ENCODE measurements at regions not wholly inside any gene's neighbourhood (a gene's known extent, or its start where the extent isn't known, plus 50 kb on each side); places are given as distances from the start of the nearest gene placed in this dataset.

DNA sequence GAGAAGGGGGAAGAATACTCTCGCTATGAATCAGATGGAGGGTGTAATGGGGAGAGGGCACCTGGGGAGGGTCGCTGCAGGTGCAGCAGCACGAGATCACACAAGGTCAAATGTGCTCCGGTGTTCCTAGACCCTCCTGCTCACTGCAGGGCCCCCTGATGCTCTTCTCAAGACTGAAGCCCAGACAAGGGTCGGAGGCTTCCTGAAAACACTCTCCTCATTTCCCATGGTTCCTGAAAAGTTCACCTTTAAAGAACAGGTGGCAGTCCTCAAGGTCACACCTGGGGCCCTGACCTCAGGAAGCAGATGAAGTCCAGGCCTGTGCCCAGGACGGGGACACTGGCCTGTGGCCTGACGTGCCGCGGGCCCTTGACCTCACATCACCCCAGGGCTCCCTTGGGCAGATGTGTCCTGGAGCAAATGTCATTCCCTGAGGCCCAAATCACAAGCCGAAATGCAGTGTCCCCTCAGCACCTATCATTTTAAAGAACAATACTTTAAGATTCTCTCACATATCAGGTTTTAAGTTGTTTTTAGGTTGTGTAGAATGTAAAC lies 289.8 kb downstream of the GLRX3 start:
- H3K9me2 ChIP-seq (ENCODE audit: insufficient read depth), result no peaks in the 10 kb centered on the region
- no peaks in the 10 kb centered on the region for H3K4me1 Mint-ChIP-seq
- ATAC-seq (no peak), DNase-seq (ENCODE audit: low spot score) (no peak)
- TF ChIP-seq, protein P1, sequence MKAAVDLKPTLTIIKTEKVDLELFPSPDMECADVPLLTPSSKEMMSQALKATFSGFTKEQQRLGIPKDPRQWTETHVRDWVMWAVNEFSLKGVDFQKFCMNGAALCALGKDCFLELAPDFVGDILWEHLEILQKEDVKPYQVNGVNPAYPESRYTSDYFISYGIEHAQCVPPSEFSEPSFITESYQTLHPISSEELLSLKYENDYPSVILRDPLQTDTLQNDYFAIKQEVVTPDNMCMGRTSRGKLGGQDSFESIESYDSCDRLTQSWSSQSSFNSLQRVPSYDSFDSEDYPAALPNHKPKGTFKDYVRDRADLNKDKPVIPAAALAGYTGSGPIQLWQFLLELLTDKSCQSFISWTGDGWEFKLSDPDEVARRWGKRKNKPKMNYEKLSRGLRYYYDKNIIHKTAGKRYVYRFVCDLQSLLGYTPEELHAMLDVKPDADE (IDR thresholded peaks at IDR 0.05), result no peak
- TF ChIP-seq CREB1 (CRISPR knock-in tag; IDR thresholded peaks at IDR 0.05; ENCODE audit: low read depth) (no peak), NANOG (IDR thresholded peaks at IDR 0.05; ENCODE audit: borderline replicate concordance) (no peak), ZNF331 (CRISPR knock-in tag; IDR thresholded peaks at IDR 0.05; ENCODE audit: low read depth) (no peak), EZH2phosphoT487 (IDR thresholded peaks at IDR 0.05; ENCODE audit: unreplicated experiment) (no peak), POLR2AphosphoS5 (IDR thresholded peaks at IDR 0.05; ENCODE audit: low read depth) (no peak), STAT1 (IDR thresholded peaks at IDR 0.05; ENCODE audit: unreplicated experiment) (no peak), EZH2 (IDR thresholded peaks at IDR 0.05; ENCODE audit: low read depth, unreplicated experiment) (no peak), JUNB (IDR thresholded peaks at IDR 0.05; ENCODE audit: unreplicated experiment) (no peak), ZNF114 (CRISPR knock-in tag; IDR thresholded peaks at IDR 0.05) (no peak)
- TF ChIP-seq, protein P2, sequence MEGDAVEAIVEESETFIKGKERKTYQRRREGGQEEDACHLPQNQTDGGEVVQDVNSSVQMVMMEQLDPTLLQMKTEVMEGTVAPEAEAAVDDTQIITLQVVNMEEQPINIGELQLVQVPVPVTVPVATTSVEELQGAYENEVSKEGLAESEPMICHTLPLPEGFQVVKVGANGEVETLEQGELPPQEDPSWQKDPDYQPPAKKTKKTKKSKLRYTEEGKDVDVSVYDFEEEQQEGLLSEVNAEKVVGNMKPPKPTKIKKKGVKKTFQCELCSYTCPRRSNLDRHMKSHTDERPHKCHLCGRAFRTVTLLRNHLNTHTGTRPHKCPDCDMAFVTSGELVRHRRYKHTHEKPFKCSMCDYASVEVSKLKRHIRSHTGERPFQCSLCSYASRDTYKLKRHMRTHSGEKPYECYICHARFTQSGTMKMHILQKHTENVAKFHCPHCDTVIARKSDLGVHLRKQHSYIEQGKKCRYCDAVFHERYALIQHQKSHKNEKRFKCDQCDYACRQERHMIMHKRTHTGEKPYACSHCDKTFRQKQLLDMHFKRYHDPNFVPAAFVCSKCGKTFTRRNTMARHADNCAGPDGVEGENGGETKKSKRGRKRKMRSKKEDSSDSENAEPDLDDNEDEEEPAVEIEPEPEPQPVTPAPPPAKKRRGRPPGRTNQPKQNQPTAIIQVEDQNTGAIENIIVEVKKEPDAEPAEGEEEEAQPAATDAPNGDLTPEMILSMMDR (conservative IDR thresholded peaks at IDR 0.05; ENCODE audit: low read depth in 2 of 2), result no peak
- TF ChIP-seq, protein P3, sequence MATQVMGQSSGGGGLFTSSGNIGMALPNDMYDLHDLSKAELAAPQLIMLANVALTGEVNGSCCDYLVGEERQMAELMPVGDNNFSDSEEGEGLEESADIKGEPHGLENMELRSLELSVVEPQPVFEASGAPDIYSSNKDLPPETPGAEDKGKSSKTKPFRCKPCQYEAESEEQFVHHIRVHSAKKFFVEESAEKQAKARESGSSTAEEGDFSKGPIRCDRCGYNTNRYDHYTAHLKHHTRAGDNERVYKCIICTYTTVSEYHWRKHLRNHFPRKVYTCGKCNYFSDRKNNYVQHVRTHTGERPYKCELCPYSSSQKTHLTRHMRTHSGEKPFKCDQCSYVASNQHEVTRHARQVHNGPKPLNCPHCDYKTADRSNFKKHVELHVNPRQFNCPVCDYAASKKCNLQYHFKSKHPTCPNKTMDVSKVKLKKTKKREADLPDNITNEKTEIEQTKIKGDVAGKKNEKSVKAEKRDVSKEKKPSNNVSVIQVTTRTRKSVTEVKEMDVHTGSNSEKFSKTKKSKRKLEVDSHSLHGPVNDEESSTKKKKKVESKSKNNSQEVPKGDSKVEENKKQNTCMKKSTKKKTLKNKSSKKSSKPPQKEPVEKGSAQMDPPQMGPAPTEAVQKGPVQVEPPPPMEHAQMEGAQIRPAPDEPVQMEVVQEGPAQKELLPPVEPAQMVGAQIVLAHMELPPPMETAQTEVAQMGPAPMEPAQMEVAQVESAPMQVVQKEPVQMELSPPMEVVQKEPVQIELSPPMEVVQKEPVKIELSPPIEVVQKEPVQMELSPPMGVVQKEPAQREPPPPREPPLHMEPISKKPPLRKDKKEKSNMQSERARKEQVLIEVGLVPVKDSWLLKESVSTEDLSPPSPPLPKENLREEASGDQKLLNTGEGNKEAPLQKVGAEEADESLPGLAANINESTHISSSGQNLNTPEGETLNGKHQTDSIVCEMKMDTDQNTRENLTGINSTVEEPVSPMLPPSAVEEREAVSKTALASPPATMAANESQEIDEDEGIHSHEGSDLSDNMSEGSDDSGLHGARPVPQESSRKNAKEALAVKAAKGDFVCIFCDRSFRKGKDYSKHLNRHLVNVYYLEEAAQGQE (IDR thresholded peaks at IDR 0.05; ENCODE audit: unreplicated experiment), result no peak
- TF ChIP-seq, protein P4, sequence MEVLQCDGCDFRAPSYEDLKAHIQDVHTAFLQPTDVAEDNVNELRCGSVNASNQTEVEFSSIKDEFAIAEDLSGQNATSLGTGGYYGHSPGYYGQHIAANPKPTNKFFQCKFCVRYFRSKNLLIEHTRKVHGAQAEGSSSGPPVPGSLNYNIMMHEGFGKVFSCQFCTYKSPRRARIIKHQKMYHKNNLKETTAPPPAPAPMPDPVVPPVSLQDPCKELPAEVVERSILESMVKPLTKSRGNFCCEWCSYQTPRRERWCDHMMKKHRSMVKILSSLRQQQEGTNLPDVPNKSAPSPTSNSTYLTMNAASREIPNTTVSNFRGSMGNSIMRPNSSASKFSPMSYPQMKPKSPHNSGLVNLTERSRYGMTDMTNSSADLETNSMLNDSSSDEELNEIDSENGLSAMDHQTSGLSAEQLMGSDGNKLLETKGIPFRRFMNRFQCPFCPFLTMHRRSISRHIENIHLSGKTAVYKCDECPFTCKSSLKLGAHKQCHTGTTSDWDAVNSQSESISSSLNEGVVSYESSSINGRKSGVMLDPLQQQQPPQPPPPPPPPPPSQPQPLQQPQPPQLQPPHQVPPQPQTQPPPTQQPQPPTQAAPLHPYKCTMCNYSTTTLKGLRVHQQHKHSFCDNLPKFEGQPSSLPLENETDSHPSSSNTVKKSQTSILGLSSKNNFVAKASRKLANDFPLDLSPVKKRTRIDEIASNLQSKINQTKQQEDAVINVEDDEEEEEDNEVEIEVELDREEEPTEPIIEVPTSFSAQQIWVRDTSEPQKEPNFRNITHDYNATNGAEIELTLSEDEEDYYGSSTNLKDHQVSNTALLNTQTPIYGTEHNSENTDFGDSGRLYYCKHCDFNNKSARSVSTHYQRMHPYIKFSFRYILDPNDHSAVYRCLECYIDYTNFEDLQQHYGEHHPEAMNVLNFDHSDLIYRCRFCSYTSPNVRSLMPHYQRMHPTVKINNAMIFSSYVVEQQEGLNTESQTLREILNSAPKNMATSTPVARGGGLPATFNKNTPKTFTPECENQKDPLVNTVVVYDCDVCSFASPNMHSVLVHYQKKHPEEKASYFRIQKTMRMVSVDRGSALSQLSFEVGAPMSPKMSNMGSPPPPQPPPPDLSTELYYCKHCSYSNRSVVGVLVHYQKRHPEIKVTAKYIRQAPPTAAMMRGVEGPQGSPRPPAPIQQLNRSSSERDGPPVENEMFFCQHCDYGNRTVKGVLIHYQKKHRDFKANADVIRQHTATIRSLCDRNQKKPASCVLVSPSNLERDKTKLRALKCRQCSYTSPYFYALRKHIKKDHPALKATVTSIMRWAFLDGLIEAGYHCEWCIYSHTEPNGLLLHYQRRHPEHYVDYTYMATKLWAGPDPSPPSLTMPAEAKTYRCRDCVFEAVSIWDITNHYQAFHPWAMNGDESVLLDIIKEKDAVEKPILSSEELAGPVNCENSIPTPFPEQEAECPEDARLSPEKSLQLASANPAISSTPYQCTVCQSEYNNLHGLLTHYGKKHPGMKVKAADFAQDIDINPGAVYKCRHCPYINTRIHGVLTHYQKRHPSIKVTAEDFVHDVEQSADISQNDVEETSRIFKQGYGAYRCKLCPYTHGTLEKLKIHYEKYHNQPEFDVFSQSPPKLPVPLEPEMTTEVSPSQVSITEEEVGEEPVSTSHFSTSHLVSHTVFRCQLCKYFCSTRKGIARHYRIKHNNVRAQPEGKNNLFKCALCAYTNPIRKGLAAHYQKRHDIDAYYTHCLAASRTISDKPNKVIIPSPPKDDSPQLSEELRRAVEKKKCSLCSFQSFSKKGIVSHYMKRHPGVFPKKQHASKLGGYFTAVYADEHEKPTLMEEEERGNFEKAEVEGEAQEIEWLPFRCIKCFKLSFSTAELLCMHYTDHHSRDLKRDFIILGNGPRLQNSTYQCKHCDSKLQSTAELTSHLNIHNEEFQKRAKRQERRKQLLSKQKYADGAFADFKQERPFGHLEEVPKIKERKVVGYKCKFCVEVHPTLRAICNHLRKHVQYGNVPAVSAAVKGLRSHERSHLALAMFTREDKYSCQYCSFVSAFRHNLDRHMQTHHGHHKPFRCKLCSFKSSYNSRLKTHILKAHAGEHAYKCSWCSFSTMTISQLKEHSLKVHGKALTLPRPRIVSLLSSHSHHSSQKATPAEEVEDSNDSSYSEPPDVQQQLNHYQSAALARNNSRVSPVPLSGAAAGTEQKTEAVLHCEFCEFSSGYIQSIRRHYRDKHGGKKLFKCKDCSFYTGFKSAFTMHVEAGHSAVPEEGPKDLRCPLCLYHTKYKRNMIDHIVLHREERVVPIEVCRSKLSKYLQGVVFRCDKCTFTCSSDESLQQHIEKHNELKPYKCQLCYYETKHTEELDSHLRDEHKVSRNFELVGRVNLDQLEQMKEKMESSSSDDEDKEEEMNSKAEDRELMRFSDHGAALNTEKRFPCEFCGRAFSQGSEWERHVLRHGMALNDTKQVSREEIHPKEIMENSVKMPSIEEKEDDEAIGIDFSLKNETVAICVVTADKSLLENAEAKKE (CRISPR knock-in tag; IDR thresholded peaks at IDR 0.05), result no peak
- H2AFZ ChIP-seq, result no peak overlapping the region
- no peak overlapping the region for H3K4me2 ChIP-seq
- H4K20me1 ChIP-seq (replicated peaks; ENCODE audit: insufficient read depth), result no peaks in the 10 kb centered on the region
- no peaks in the 10 kb centered on the region; the same call in none of the 2 replicates for H3K36me3 ChIP-seq (ENCODE audit: insufficient read depth)
- peaks cover 100% of the 10 kb centered on the region for H3K9me3 Mint-ChIP-seq
- H3K27ac ChIP-seq (ENCODE audit: low read depth), result no peak overlapping the region
- peaks cover 58% of the 10 kb centered on the region for H3K36me3 Mint-ChIP-seq (ENCODE audit: low read depth)
- no peak overlapping the region for H3K4me3 Mint-ChIP-seq
- H3K27ac Mint-ChIP-seq, result no peak overlapping the region
- peaks cover 14% of the 10 kb centered on the region for H3K27me3 Mint-ChIP-seq (ENCODE audit: insufficient read depth, low read depth, poor library complexity)
- H3K4me3 ChIP-seq, result no peak overlapping the region
- H3K4me1 ChIP-seq (ENCODE audit: insufficient read depth), result no peaks in the 10 kb centered on the region
- no peaks in the 10 kb centered on the region for H3K79me2 ChIP-seq (replicated peaks; ENCODE audit: insufficient read depth)
- no peaks in the 10 kb centered on the region for H3K27me3 ChIP-seq (ENCODE audit: insufficient read depth)
- H3F3A ChIP-seq (replicated peaks; ENCODE audit: low read depth), result no peaks in the 10 kb centered on the region

Data from GM23338 (cell line).